Peyer's patch (tissue), 4 donors: ENCODE measurements at regions not wholly inside any gene's neighbourhood (a gene's known extent, or its start where the extent isn't known, plus 50 kb on each side); places are given as distances from the start of the nearest gene placed in this dataset.

Experiments used
- CTCF ChIP-seq, 6 experiments: fragments of 450-650 bp in 4 of 6; fragments of 200-600 bp in 2 of 6; sonication (generic) in 1 of 6; IDR thresholded peaks; one replicate each; pipeline ENCODE4 v1.5.1; 2017 to 2019; ENCODE audit warnings: antibody characterized with exemption in 6 of 6, mild to moderate bottlenecking in 3 of 6, moderate library complexity in 1 of 6
- POLR2A ChIP-seq, 2 donors: fragments of 450-650 bp; IDR thresholded peaks; one replicate each; pipeline ENCODE4 v1.5.1; 2017; ENCODE audit warnings: antibody characterized with exemption in 2 of 2, mild to moderate bottlenecking in 2 of 2, moderate library complexity in 2 of 2

GRCh38 chr6:91415031-91415605 lies 828.2 kb upstream of the MAP3K7 start:
- no peak for TF ChIP-seq CTCF (IDR thresholded peaks at IDR 0.05)
- TF ChIP-seq POLR2A (IDR thresholded peaks at IDR 0.05): no peak
